NCI-H1694 (cell line): ENCODE measurements at regions not wholly inside any gene's neighbourhood (a gene's known extent, or its start where the extent isn't known, plus 50 kb on each side); places are given as distances from the start of the nearest gene placed in this dataset.
"Not testable (repeated sequence)": the region's sequence is repeated elsewhere in the genome, so short reads cannot be mapped to it uniquely, and the experiment has no call there.

Experiments used
- DNase-seq: peaks from one replicate; lab custom pipeline; 2025; lab: John Stamatoyannopoulos, UW

DNA sequence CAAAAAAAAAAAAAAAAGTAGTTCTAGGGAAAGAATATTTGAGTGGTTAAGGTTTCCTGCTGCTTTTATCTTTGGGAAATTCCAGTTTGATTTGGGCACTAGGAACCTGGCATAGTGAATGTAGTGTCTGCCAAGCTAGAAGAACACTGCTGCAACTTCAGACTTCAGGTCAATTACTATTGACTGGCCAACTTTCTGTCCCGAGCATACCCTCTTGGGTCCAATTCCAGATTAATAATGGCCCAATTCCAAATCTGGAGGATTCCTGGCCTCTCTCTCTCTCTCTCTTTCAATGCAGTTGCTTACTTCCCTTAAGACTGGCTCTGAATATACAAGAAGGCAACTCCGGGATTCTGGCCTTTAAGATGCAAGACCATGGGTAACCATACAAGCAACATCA lies 74.9 kb downstream of the ANKEF1 start:
- DNase-seq, result no peak

DNA sequence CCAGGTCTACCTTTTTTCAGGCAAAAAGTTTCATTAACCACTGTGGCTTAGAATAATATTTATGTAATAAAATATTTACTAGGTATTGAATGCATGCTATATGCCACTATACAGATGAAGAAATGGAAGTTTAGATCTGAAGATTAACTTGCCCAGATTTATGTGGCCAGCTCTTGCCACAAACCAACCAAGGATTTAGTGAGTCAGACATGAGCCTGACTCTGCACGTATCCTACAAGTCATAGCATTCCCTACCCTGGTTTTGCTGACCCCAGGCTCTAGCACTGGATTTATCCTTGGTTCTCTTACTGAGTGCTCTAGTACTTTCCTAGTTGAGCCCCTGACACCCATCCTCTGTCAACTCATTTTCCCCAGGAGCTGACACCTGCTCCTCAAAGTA lies 75.4 kb downstream of the ANKEF1 start:
- DNase-seq, result no peak

DNA sequence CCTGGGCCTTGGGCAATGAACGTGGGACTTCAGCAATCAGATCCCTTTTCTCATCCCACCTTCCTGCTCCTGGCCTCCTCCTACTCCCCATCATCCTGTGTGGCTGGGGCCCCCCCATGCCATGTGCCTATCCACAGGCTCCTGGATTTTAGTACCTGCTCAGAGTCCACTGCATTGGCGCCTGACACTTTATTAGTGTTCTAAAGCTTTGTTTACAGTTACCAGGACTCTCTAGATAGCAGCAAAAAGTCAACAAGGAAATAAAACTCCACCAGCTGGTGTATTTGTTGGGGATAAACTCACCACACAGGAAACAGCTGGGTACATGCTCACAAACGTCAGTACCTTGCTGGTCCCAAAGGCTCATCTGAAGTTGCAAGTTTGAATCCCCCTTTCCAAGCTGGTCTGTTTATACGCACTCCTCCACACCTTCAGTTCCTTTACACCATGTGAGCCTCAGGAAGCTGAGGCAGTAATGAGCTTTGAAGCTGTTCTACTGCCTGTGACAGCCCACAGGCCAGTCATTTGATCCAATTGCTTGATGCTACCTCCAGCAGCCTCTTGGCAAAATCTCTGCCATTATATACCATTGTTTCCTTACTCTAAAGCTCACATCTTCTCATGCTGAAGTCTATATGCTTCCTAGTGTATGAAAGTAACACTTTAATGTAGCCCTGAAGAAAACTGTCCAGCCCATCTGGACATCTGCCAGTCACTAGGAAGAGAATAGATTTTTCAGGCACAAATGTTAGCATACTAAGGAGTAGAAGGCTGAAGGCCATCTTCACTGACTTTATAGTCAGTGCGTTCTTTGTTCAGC lies 76.6 kb downstream of the ANKEF1 start:
- no peak for DNase-seq

DNA sequence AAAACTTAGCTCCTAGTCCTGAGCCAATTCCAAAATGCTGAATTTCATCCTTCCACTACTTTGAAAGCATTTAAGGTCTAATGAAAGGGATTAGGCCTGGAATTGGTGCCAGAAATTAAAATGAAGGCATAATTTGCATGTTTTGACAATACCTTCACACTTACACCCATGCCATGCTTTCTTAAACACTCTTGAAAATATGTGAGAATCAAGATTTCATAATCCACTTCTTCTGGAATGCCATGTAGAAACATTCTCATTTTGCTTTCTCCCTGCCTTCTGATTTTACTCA lies 77.1 kb downstream of the ANKEF1 start:
- no peak for DNase-seq

DNA sequence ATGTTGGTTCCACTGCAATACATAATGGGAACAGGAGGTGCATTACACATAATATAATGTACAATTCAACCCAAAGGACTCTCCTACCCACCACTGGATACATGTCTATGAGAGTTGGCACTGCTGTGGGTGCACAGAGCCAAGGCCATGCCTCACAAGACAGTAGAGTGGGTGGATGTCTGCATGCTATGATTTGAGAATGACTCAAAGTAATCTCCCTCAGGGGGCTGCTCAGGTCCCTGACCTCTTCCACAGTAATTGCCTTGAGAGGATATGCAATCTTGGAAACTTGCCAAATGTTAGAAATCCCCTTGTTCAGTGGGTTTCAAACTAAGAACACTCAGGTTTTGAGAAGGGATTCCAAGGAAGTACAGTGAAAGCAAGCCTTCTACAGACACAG lies 79.0 kb downstream of the ANKEF1 start:
- no peak for DNase-seq

DNA sequence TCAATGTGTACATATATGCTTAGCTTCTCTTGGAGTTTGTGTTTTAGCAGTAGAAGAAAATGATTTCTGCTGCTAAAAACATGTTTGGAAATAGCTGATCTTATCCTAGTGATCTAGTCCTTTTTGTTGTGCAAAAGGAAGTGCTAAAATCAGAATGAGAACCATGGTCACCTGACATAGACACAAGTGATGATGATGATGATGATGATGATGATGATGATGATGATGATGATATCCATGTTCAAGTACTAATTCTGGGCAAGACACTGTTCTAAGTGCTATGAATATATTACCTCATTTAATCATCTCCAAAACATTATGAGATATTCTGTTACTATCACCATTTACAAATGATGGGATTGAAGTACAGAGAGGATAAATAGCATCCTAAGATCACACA lies 79.8 kb downstream of the ANKEF1 start:
- DNase-seq, result no peak

DNA sequence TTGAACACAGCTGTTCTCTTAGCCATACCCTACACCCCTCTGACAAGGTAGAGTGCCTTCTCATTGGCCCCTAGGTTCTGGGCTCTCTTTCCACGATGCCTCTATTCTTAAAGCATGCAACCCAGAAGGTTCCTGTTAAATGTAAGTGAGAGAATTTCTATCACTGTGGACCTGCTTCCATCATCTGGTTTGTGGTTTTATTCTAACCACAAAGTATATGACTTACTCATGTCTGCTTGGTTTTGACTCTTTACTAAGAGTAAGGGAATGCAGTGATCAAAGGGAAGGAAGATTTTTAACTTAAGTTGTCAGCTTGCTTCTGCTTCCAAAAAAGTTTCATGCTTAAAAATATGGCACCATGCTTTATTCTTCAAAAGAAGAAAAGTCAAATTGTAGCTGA lies 80.2 kb downstream of the ANKEF1 start:
- no peak for DNase-seq

- no peak for DNase-seq
Observed at GRCh38 chr20:10119336-10119735, 84.5 kb downstream of the ANKEF1 start.

- not testable (repeated sequence) for DNase-seq
Observed at GRCh38 chr20:10124883-10125282, 90.1 kb downstream of the ANKEF1 start.

DNA sequence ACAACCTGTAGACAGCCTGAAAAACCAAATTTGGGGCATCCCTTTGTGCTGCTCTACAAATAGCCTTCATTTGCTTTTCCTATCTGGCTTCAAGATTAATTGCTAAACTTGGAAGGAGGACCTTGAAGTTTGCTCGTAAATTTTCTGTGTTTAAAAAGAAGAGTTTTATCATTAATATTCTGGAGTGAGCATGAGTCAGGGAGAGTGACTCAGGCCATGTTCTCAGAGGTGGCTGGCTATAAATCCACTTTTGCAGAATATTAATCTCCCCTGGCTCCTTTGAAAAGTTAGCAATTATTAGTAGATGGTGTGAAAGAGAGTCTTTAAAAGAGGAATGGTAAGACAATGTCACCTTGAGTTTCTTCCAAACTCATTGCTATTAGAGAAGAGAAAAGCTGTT lies 91.0 kb downstream of the ANKEF1 start:
- no peak for DNase-seq

- no peak for DNase-seq
Observed at GRCh38 chr20:10129749-10130148, 88.9 kb upstream of the SNAP25 start.

DNA sequence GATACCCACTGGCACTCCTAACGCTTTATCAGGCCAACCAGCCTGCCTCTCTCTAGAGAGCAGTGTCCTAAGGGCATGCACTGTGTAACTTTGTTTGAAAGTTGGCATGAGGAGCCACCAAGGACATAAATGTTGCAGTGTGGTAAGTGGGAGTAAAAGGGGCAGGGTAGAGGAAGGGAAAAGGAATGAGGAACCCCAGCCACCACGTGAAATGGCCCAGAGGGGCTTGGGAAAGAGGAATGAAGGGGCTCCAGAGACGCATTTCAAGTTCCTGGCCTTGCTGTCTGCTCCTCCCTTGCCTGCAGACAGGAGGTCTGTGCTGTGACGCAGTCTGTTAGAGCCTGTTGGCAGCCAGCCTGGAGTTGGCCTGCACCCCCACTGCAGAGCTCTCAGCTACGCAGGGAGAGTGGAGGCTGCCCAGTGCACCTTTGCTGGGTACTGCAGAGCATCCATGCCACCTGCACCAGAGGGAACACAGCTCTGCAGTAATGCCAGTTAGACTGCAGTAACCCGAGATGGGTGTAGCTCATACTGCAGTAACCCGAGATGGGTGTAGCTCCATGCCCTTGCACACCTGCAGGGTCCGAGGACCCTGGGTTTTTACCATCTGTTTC lies 86.8 kb upstream of the SNAP25 start:
- DNase-seq, result peak; percentile 65

GRCh38 chr20:10132387-10132786 lies 86.2 kb upstream of the SNAP25 start:
- no peak for DNase-seq

DNA sequence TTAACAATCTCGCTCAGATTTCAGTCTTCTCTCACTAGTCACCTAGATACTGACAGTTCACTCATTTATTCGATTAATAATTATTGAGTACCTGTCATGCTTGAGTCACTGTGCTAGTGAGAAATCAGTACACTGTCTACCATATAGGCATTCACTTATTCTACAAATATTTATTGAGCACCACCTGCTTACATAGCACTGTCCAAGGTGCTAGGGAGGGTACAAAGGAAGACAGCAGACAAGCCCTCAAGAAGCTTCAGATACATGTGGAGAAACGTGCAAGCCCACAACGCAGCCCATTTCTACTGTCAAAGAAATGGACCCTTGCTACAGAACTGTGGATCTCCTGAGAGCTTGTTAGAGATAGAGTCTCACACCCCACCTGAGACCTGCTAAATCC lies 85.1 kb upstream of the SNAP25 start:
- DNase-seq, result no peak

- no peak for DNase-seq
Observed at GRCh38 chr20:10134176-10134575, 84.5 kb upstream of the SNAP25 start.

- no peak for DNase-seq
Observed at GRCh38 chr20:10135438-10135837, 83.2 kb upstream of the SNAP25 start.

DNA sequence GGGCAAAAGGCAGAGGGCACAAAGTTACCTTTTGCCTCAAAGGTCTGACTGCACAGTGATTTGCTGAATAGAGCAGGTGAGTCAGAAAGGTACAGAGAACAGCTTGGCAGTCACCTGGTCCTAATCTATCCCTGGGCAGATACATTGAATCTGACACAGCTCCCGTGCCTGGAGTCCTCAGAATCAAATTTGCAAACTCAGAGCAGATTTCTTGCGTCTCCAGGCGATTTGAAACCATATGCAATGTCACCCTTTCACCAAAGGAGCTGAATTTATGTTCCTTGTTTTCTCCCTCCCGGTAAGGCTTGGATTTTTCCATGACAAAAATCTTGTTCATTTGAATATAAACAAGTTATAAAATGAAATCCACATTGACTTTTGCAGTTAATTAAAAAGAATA lies 81.6 kb upstream of the SNAP25 start:
- no peak for DNase-seq

DNA sequence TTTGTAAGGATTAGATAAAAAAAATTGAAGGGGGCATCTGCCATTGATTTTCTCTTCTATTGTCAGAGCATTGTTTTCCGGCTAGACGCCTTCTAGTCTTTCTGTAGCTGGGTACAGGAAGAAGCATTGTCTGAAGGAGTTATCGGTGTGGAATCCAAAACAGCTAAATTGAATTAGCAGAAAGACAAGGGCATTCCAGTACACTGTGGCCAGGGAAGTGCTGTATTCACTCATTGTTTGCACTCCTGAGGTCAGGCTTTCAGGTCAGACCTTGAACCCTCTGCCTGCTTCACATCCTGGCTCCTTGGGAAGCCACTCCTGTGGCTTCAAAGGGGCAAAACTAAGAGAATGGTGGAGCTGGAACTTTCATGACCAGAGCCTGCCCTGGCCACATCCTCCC lies 81.1 kb upstream of the SNAP25 start:
- no peak for DNase-seq

- DNase-seq, result no peak
Observed at GRCh38 chr20:10157549-10157948, 61.1 kb upstream of the SNAP25 start.

- DNase-seq, result no peak
Observed at GRCh38 chr20:10167040-10167439, 51.6 kb upstream of the SNAP25 start.

- no peak for DNase-seq
Observed at GRCh38 chr20:10167594-10167993, 51.0 kb upstream of the SNAP25 start.
